ENCODE measurements at regions not wholly inside any gene's neighbourhood (a gene's known extent, or its start where the extent isn't known, plus 50 kb on each side); places are given as distances from the start of the nearest gene placed in this dataset.
A peak's percentile ranks its signal among the peaks of the same experiment; 100 is the strongest.

DNA sequence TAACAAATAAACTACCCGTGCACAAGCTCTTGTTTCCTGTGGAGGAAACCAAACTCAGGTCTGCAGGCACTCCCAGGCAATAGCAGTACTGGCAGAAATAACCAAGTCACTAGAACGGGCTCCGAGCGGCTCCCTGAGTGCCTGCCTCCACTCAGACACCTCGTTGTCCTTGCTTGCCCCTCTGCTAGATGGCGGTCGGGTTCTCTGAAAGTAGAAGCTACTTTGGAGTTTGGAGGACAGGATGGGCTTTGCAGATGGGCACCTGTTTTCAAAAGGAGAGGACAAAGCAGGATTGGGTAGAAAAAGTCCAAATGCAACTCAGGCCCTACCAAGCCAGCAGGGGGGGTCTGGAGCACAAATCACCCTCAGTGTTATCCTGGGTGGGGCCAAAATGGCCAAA is 136.4 kb downstream of the LRRC30 start:
- Histone ChIP-seq H3K27ac (ENCODE audit: control insufficient read depth, insufficient read depth, low read length) (no peak overlapping the region), H3K27me3 (ENCODE audit: control insufficient read depth, extremely low read depth, insufficient read depth, low read length) (no peaks in the 10 kb centered on the region), H3K36me3 (ENCODE audit: control insufficient read depth in 2 of 2, extremely low read depth in 1 of 2, insufficient read depth in 2 of 2, low read length in 2 of 2) (no peaks in the 10 kb centered on the region), H3K4me1 (ENCODE audit: control insufficient read depth, extremely low read depth, insufficient read depth, low read length) (no peaks in the 10 kb centered on the region), H3K9me3 (ENCODE audit: control insufficient read depth, low read depth, low read length) (no peaks in the 10 kb centered on the region), H3K79me2 (ENCODE audit: control insufficient read depth, insufficient read depth, low read length) (no peaks in the 10 kb centered on the region), H4K20me1 (ENCODE audit: control insufficient read depth, extremely low read depth, insufficient read depth, low read length) (no peaks in the 10 kb centered on the region), H3K9ac (ENCODE audit: control insufficient read depth, extremely low read depth, insufficient read depth, low read length) (no peak overlapping the region), H3K9me1 (ENCODE audit: control insufficient read depth, extremely low read depth, insufficient read depth, low read length) (no peaks in the 10 kb centered on the region), H3K4me2 (ENCODE audit: control insufficient read depth, extremely low read depth, insufficient read depth, low read depth, low read length) (no peak overlapping the region), H2AFZ (ENCODE audit: control insufficient read depth, low read length) (no peak overlapping the region), H3K4me3 (ENCODE audit: control insufficient read depth in 2 of 3, extremely low read depth in 1 of 3, insufficient read depth in 2 of 3, low read depth in 1 of 3, low read length in 3 of 3) (no peak overlapping the region)
- TF ChIP-seq EZH2 (IDR thresholded peaks at IDR 0.05; ENCODE audit: low read length) = no peak
- TF ChIP-seq, protein P1, sequence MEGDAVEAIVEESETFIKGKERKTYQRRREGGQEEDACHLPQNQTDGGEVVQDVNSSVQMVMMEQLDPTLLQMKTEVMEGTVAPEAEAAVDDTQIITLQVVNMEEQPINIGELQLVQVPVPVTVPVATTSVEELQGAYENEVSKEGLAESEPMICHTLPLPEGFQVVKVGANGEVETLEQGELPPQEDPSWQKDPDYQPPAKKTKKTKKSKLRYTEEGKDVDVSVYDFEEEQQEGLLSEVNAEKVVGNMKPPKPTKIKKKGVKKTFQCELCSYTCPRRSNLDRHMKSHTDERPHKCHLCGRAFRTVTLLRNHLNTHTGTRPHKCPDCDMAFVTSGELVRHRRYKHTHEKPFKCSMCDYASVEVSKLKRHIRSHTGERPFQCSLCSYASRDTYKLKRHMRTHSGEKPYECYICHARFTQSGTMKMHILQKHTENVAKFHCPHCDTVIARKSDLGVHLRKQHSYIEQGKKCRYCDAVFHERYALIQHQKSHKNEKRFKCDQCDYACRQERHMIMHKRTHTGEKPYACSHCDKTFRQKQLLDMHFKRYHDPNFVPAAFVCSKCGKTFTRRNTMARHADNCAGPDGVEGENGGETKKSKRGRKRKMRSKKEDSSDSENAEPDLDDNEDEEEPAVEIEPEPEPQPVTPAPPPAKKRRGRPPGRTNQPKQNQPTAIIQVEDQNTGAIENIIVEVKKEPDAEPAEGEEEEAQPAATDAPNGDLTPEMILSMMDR (optimal IDR thresholded peaks at IDR 0.05 in 1 of 3, IDR thresholded peaks at IDR 0.05 in 1 of 3, conservative IDR thresholded peaks at IDR 0.05 in 1 of 3; ENCODE audit: extremely low read depth in 1 of 3, insufficient read depth in 2 of 3, low read length in 3 of 3) = peak in 2 of 3 experiments; percentile 7 to 27
- dilution Hi-C loops (cut with MboI; ENCODE audit: extremely low pct_ligation_motif_present, low sequenced_read_pairs) = no loop called here
- no peak for FAIRE-seq
- no peak for DNase-seq (ENCODE audit: low read depth, low spot score)

DNA sequence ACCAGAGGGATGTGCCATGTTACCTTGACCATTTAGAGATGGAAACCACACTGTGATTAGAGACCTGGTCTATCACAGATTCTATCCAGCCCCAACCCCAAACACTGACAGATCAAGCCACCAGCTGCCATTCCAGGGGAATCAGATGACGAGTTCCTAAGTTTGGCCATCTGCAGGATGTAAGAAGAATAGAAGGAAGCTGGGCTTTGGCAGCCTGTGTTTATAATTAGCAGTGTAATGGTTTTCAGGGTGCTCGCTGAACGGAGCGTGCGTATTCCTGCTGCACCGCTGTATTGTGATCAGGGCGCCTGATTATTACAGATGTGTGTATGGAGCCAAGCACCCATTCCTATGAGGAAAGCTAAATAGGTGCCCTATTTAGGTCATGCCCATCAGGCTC is 138.1 kb downstream of the LRRC30 start:
- no peak for DNase-seq (ENCODE audit: low read depth, low spot score)
- Histone ChIP-seq H3K36me3 (ENCODE audit: control insufficient read depth in 2 of 2, extremely low read depth in 1 of 2, insufficient read depth in 2 of 2, low read length in 2 of 2) (no peaks in the 10 kb centered on the region), H3K4me1 (ENCODE audit: control insufficient read depth, extremely low read depth, insufficient read depth, low read length) (no peaks in the 10 kb centered on the region), H3K4me2 (ENCODE audit: control insufficient read depth, extremely low read depth, insufficient read depth, low read depth, low read length) (no peak overlapping the region), H4K20me1 (ENCODE audit: control insufficient read depth, extremely low read depth, insufficient read depth, low read length) (no peaks in the 10 kb centered on the region), H3K27ac (ENCODE audit: control insufficient read depth, insufficient read depth, low read length) (no peak overlapping the region), H2AFZ (ENCODE audit: control insufficient read depth, low read length) (no peak overlapping the region), H3K9ac (ENCODE audit: control insufficient read depth, extremely low read depth, insufficient read depth, low read length) (no peak overlapping the region), H3K9me1 (ENCODE audit: control insufficient read depth, extremely low read depth, insufficient read depth, low read length) (no peaks in the 10 kb centered on the region), H3K4me3 (ENCODE audit: control insufficient read depth in 2 of 3, extremely low read depth in 1 of 3, insufficient read depth in 2 of 3, low read depth in 1 of 3, low read length in 3 of 3) (no peak overlapping the region), H3K79me2 (ENCODE audit: control insufficient read depth, insufficient read depth, low read length) (no peaks in the 10 kb centered on the region), H3K27me3 (ENCODE audit: control insufficient read depth, extremely low read depth, insufficient read depth, low read length) (no peaks in the 10 kb centered on the region), H3K9me3 (ENCODE audit: control insufficient read depth, low read depth, low read length) (no peaks in the 10 kb centered on the region)
- FAIRE-seq = no peak
- TF ChIP-seq EZH2 (IDR thresholded peaks at IDR 0.05; ENCODE audit: low read length) = no peak
- TF ChIP-seq, protein P1 (optimal IDR thresholded peaks at IDR 0.05 in 1 of 3, IDR thresholded peaks at IDR 0.05 in 1 of 3, conservative IDR thresholded peaks at IDR 0.05 in 1 of 3; ENCODE audit: extremely low read depth in 1 of 3, insufficient read depth in 2 of 3, low read length in 3 of 3) = no peak
- dilution Hi-C loops (cut with MboI; ENCODE audit: extremely low pct_ligation_motif_present, low sequenced_read_pairs) = no loop called here

Measured in keratinocyte (primary cell).